ENCODE measurements at regions not wholly inside any gene's neighbourhood (a gene's known extent, or its start where the extent isn't known, plus 50 kb on each side); places are given as distances from the start of the nearest gene placed in this dataset.

DNA sequence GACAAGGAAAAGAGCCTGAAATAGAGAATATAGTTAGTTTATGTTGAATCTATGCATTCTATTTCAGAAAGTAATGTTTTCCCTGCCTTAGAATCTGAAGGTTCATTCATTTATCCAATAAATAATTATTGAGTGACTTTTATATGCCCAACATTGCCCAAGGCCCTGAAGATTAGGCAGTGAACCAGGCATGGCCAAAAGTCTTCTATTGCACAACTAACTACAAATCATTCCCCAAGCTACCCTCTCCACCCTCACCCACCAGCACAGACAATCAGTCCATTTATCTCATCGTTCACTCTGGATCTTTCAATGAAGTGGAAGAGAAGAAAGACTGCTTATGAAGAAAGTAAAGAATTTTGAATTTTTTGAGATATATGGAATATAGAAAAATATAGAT, 268.4 kb downstream of the PLK2 start:
- TF ChIP-seq, protein P1, sequence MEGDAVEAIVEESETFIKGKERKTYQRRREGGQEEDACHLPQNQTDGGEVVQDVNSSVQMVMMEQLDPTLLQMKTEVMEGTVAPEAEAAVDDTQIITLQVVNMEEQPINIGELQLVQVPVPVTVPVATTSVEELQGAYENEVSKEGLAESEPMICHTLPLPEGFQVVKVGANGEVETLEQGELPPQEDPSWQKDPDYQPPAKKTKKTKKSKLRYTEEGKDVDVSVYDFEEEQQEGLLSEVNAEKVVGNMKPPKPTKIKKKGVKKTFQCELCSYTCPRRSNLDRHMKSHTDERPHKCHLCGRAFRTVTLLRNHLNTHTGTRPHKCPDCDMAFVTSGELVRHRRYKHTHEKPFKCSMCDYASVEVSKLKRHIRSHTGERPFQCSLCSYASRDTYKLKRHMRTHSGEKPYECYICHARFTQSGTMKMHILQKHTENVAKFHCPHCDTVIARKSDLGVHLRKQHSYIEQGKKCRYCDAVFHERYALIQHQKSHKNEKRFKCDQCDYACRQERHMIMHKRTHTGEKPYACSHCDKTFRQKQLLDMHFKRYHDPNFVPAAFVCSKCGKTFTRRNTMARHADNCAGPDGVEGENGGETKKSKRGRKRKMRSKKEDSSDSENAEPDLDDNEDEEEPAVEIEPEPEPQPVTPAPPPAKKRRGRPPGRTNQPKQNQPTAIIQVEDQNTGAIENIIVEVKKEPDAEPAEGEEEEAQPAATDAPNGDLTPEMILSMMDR (conservative IDR thresholded peaks at IDR 0.05 in 1 of 2, IDR thresholded peaks at IDR 0.05 in 1 of 2; ENCODE audit: extremely low read depth in 1 of 2, insufficient read depth in 1 of 2, low read depth in 1 of 2, low read length in 2 of 2), result no peak
- no peak for TF ChIP-seq EZH2 (IDR thresholded peaks at IDR 0.05; ENCODE audit: borderline replicate concordance, low read length)
